K562 (cell line): ENCODE measurements at regions not wholly inside any gene's neighbourhood (a gene's known extent, or its start where the extent isn't known, plus 50 kb on each side); places are given as distances from the start of the nearest gene placed in this dataset.

Source experiments
- ATAC-seq: fragments of 200-7000 bp; cut with Tn5 transposase; 3 replicates; pipeline ENCODE4 v1.9.1; 2020; ENCODE audit warnings: moderate library complexity
- BruUV-seq: library from RNA; stranded (reverse); fragments of 400-500 nt; replicated peaks from 2 replicates; lab custom pipeline; 2021; lab: Mats Ljungman, UMichigan
- CTCF ChIA-PET: fragments of 300-600 bp; formaldehyde crosslinking; extraction: SDS; loops from one replicate; lab custom pipeline; 2021; ENCODE audit warnings: low intra/inter-chr PET ratio; lab: Yijun Ruan, JAX
- POLR2A ChIA-PET: fragments of 300-600, 350-650 bp; sonication (Branson Sonifier 250); formaldehyde crosslinking; extraction: SDS; loops from one replicate; lab custom pipeline; 2021; ENCODE audit warnings: antibody characterized with exemption, inconsistent platforms; lab: Yijun Ruan, JAX
- DNase-seq, 4 experiments: peaks; one replicate each; pipeline versions ENCODE4 v3.0.0 to v3.0.0-alpha.2; 2011 to 2018; ENCODE audit warnings: low spot score in 3 of 4, mixed read lengths in 3 of 4; ENCODE audit errors: extremely low read depth in 1 of 4
- FAIRE-seq: peaks from 2 replicates; lab custom pipeline; 2011; peaks lifted over from hg19 to GRCh38; lab: Jason Lieb, UNC
- H2AFZ ChIP-seq: 2 replicates; pipeline ENCODE4 v1.6.0; 2011; ENCODE audit warnings: low read depth, low read length, control low read depth, inconsistent platforms
- H3K27ac ChIP-seq: fragments of 200-600 bp; 3 replicates; pipeline ENCODE4 v1.8.0; 2011; ENCODE audit warnings: low read depth, mild to moderate bottlenecking, control low read depth, inconsistent platforms, low read length, moderate library complexity, mixed read lengths; ENCODE audit errors: extremely low read depth
- H3K27me3 ChIP-seq, 2 experiments: fragments of 300-600 bp in 1 of 2; 2 replicates in 1 of 2; 3 replicates in 1 of 2; pipeline versions ENCODE4 v1.6.0 to v1.8.0; 2011; ENCODE audit warnings: inconsistent platforms in 2 of 2, low read length in 2 of 2, mild to moderate bottlenecking in 1 of 2, mixed read lengths in 1 of 2, moderate library complexity in 1 of 2; ENCODE audit not compliant: control insufficient read depth in 2 of 2, insufficient read depth in 2 of 2
- H3K36me3 ChIP-seq: fragments of 300-600 bp; 3 replicates; pipeline ENCODE4 v1.8.0; 2011; ENCODE audit warnings: mild to moderate bottlenecking, low read length, inconsistent platforms; ENCODE audit not compliant: control insufficient read depth, insufficient read depth
- H3K4me1 ChIP-seq, 2 experiments: fragments of 200-600 bp in 1 of 2; replicated peaks in 1 of 2; 2 replicates in 1 of 2; 3 replicates in 1 of 2; pipeline versions ENCODE4 v1.5.1 to v1.8.0; 2011; ENCODE audit warnings: inconsistent platforms in 2 of 2, low read length in 2 of 2, mild to moderate bottlenecking in 1 of 2, mixed read lengths in 1 of 2, moderate library complexity in 1 of 2; ENCODE audit not compliant: control insufficient read depth in 2 of 2, insufficient read depth in 2 of 2
- H3K4me2 ChIP-seq: 2 replicates; pipeline ENCODE4 v1.6.1; 2011; ENCODE audit warnings: low read length, control low read depth, inconsistent platforms, mixed read lengths; ENCODE audit not compliant: insufficient read depth
- H3K4me3 ChIP-seq: fragments of 200-600 bp; sonication (generic), shearing (Covaris generic); 2 replicates; pipeline ENCODE4 v1.5.1; 2016; ENCODE audit warnings: control low read depth, inconsistent platforms
- H3K79me2 ChIP-seq: fragments of 200-600 bp; 3 replicates; pipeline ENCODE4 v1.8.0; 2011; ENCODE audit warnings: low read length, inconsistent platforms; ENCODE audit not compliant: control insufficient read depth, insufficient read depth
- H3K9ac ChIP-seq, 2 experiments: 2 replicates each; pipeline versions ENCODE4 v1.6.0 to v1.6.1; 2011; ENCODE audit warnings: low read depth in 2 of 2, low read length in 2 of 2, control low read depth in 1 of 2, inconsistent platforms in 1 of 2, mild to moderate bottlenecking in 1 of 2, mixed read lengths in 1 of 2; ENCODE audit not compliant: insufficient read depth in 1 of 2
- H3K9me1 ChIP-seq: one replicate; pipeline ENCODE4 v1.6.0; 2011; ENCODE audit warnings: inconsistent platforms, mild to moderate bottlenecking, low read length, moderate library complexity; ENCODE audit not compliant: control insufficient read depth, insufficient read depth
- H3K9me3 ChIP-seq: replicated peaks from 2 replicates; pipeline ENCODE4 v1.5.1; 2011; ENCODE audit warnings: low read depth, low read length, inconsistent platforms; ENCODE audit not compliant: control insufficient read depth, insufficient read depth
- H4K20me1 ChIP-seq: replicated peaks from 2 replicates; pipeline ENCODE4 v1.6.1; 2011; ENCODE audit warnings: low read length, inconsistent platforms, mixed read lengths; ENCODE audit not compliant: control insufficient read depth, insufficient read depth
- JUNB ChIP-seq: fragments of 450-650 bp; formaldehyde crosslinking; conservative IDR thresholded peaks from 2 replicates; pipeline ENCODE4 v1.4.0; 2020; ENCODE audit warnings: mild to moderate bottlenecking
- KAT2B ChIP-seq: IDR thresholded peaks from one replicate; pipeline ENCODE4 v1.6.1; 2012; ENCODE audit warnings: low read depth, mild to moderate bottlenecking, control low read depth, inconsistent platforms, low read length, moderate library complexity
- MAFG ChIP-seq: fragments of 450-650 bp; conservative IDR thresholded peaks from 2 replicates; pipeline ENCODE4 v1.6.1; 2016; ENCODE audit warnings: missing genetic modification characterization, missing compliant biosample characterization
- NCOR1 ChIP-seq: fragments of 450-650 bp; IDR thresholded peaks from 2 replicates; pipeline ENCODE4 v1.6.1; 2016; ENCODE audit warnings: mild to moderate bottlenecking, moderate library complexity
- NFATC3 ChIP-seq: fragments of 450-650 bp; IDR thresholded peaks from 2 replicates; pipeline ENCODE4 v1.6.1; 2017; ENCODE audit warnings: mild to moderate bottlenecking
- POLR2A ChIP-seq: fragments of 450-650 bp; conservative IDR thresholded peaks from 2 replicates; pipeline ENCODE4 v1.6.1; 2016
- POLR2B ChIP-seq: fragments of 450-650 bp; IDR thresholded peaks from 2 replicates; pipeline ENCODE4 v1.6.1; 2018; ENCODE audit warnings: low read depth; ENCODE audit not compliant: partially characterized antibody
- RBM17 ChIP-seq: fragments of 200-400 bp; formaldehyde crosslinking; IDR thresholded peaks from 2 replicates; pipeline ENCODE4 v1.6.1; 2017; ENCODE audit warnings: low read depth, mild to moderate bottlenecking, low read length, borderline replicate concordance
- RBM22 ChIP-seq: fragments of 200-400 bp; formaldehyde crosslinking; IDR thresholded peaks from 2 replicates; pipeline ENCODE4 v1.6.1; 2018; ENCODE audit warnings: low read length, low read depth; ENCODE audit not compliant: poor library complexity, severe bottlenecking
- SRSF3 ChIP-seq: fragments of 200-400 bp; formaldehyde crosslinking; IDR thresholded peaks from 2 replicates; pipeline ENCODE4 v1.6.1; 2016; ENCODE audit warnings: mild to moderate bottlenecking, low read length, moderate library complexity; ENCODE audit not compliant: insufficient read depth
- SUPT5H ChIP-seq: fragments of 450-650 bp; IDR thresholded peaks from 2 replicates; pipeline ENCODE4 v1.6.1; 2016
- ZKSCAN8 ChIP-seq: fragments of 200-800 bp; sonication (Bioruptor generic); IDR thresholded peaks from 2 replicates; pipeline ENCODE4 v1.6.1; 2016; ENCODE audit warnings: missing genetic modification characterization, missing compliant biosample characterization
- WGBS: fragments of 100-300 bp; shearing (Covaris generic); methylation state at CpG from one replicate; pipeline ENCODE4 v1.1.6; 2016; ENCODE audit warnings: low coverage, mixed read lengths; ENCODE audit not compliant: insufficient coverage; ENCODE audit errors: missing lambda C conversion rate; 5-methylcytosine and 5-hydroxymethylcytosine counted together
- in situ Hi-C: fragments of 300-500 bp; cut with MboI; formaldehyde crosslinking; loops from 4 replicates; pipeline ENCODE4 v1.15.0; 2018; ENCODE audit warnings: inconsistent platforms, mixed read lengths
- intact Hi-C: fragments of 100-400 bp; cut with micrococcal nuclease; formaldehyde crosslinking; loops from 2 replicates; pipeline ENCODE4 v1.14.2; 2022

DNA sequence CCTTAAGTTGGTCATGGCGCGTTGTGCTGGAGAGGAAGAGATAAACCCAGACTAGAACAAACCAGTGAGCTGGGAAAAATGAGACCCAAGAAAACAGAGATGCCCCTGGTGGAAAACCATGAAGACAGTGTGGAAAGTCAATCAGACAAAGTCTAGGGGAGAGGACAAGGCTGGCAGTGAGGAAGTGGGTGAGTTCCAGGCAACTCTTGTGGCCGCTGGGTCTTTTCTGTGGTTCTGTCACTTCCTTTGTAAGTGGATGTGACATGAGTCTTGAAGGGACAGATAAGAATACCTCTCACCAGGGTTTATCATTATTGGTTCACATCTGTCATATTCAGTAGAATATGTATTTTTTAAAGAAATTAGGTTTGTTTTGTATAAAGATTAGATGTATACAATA is 738.4 kb downstream of the DHX35 start:
- Histone ChIP-seq H2AFZ (no peak overlapping the region), H3K9me3 (no peaks in the 10 kb centered on the region), H3K27ac (no peak overlapping the region), H3K9me1 (no peaks in the 10 kb centered on the region), H3K27me3 (no peaks in the 10 kb centered on the region), H3K4me1 (no peaks in the 10 kb centered on the region), H3K36me3 (no peaks in the 10 kb centered on the region), H3K9ac (no peak overlapping the region), H3K4me2 (no peak overlapping the region), H3K79me2 (no peaks in the 10 kb centered on the region), H4K20me1 (no peaks in the 10 kb centered on the region), H3K4me3 (no peak overlapping the region)
- FAIRE-seq, result no peak
- no peak for DNase-seq
- ChIA-PET POLR2A (no interaction called here), CTCF (no interaction called here)
- 0% methylated on average over 3 of the region's 3 CpGs for WGBS
- in situ Hi-C loops, result no loop called here
- intact Hi-C loops, result no loop called here
- no TSS peak for BruUV-seq
- ATAC-seq, result no peak
- no peak for TF ChIP-seq SRSF3
- no peak for TF ChIP-seq RBM17
- no peak for TF ChIP-seq POLR2A
- TF ChIP-seq, all 486 proteins: peak for 0

DNA sequence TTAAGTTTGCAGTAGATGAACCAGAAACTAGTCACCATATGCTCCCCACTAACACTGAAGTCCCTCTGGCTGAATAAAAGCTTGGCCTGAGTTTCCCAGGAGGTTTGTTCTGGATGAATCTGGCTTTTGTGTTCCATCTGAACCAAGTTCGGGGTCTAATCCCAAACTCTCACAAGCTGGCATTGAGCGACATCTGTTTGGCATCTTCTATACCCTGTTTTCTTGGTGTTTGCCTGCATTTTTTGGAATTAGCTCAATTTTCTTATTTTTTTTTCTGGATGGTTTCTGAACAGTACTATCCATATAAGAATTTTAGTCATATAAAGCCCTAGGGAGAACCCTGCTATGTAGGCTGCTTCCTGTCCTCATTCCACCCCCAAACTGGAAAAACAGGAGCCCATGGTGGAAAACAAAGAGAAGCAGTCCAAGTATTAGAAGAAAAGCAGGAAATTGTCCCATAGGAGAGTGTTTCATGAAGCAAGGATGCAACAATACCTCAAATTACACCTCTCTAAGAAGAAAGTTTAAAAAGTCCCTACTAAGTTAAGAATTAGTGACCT is 737.1 kb downstream of the DHX35 start:
- Histone ChIP-seq H3K79me2 (no peaks in the 10 kb centered on the region), H3K4me3 (no peak overlapping the region), H3K27me3 (no peaks in the 10 kb centered on the region), H3K4me2 (no peak overlapping the region), H2AFZ (no peak overlapping the region), H3K27ac (no peak overlapping the region), H3K36me3 (no peaks in the 10 kb centered on the region), H3K9me3 (no peaks in the 10 kb centered on the region), H3K9ac (no peak overlapping the region), H3K9me1 (no peaks in the 10 kb centered on the region), H3K4me1 (no peaks in the 10 kb centered on the region), H4K20me1 (no peaks in the 10 kb centered on the region)
- POLR2A ChIA-PET, result interaction anchor here (0.7 kb wide), 1 partner anchor 535 kb away, joined by 3 read pairs; no protein-coding TSS in a partner anchor
- in situ Hi-C loops, result no loop called here
- WGBS, result 3% methylated on average over 2 of the region's 2 CpGs
- TF ChIP-seq NFATC3, result no peak
- TF ChIP-seq MAFG, result no peak
- no peak for TF ChIP-seq KAT2B
- no peak for TF ChIP-seq SUPT5H
- TF ChIP-seq NCOR1, result no peak
- no peak for TF ChIP-seq RBM22
- no peak for TF ChIP-seq ZKSCAN8
- no peak for TF ChIP-seq POLR2B
- no peak for TF ChIP-seq JUNB
- intact Hi-C loops, result no loop called here
- ATAC-seq (no peak), DNase-seq (no peak), FAIRE-seq (no peak)
- CTCF ChIA-PET, result no interaction called here
- BruUV-seq, result no TSS peak
